ENCODE measurements at regions not wholly inside any gene's neighbourhood (a gene's known extent, or its start where the extent isn't known, plus 50 kb on each side); places are given as distances from the start of the nearest gene placed in this dataset.

DNA sequence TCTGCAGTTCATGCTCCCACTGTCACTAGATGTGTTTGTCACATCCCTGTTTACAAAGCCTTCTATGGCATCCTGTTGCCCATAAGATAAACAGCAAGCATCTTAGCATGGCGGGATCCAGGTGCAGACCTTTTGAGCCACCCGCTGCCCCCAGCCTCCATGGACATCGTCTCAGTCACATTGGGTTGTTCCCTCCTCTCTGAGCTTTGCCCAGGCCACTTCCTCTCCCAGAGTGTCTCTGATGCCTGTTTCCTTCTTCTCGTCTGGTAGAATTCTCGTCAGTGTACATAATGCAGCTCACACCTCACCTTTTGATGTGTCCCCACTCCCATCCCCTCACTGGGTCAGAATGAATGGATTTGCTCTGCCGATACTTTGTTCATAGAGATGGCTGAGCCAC, 239.0 kb upstream of the APCDD1 start:
- no peaks in the 10 kb centered on the region for H3K36me3 Mint-ChIP-seq (ENCODE audit: low read depth)
- no peak for DNase-seq
- peaks cover 8% of the 10 kb centered on the region for H3K4me1 Mint-ChIP-seq
- ChIA-PET POLR2A (no interaction called here), CTCF (no interaction called here)
- no peak overlapping the region for H3K4me3 Mint-ChIP-seq
- H3K27me3 Mint-ChIP-seq: peaks cover 8% of the 10 kb centered on the region
- no peak overlapping the region for H3K27ac Mint-ChIP-seq
- no peaks in the 10 kb centered on the region for H3K9me3 Mint-ChIP-seq

DNA sequence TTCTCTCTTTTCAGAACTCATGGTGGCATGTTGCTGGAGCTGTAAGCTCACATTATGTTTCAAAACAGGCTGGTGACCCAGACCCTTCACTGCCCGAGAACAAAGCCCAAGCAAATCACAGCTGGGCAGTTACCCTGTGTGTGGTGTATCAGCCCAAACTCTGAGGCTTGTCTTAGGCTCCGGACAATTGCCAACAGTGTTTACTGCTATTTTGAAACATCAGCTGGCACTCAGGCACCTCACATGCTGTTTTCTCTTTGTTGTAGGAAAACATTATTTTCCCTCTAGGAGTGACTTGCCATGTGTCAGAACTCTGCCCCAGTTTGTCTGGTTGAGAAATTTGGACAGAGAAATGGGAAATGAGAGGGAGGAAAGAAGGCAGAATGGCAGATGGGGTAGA, 237.6 kb upstream of the APCDD1 start:
- no peak overlapping the region for H3K4me3 Mint-ChIP-seq
- H3K27me3 Mint-ChIP-seq: peaks cover 8% of the 10 kb centered on the region
- H3K36me3 Mint-ChIP-seq (ENCODE audit: low read depth): no peaks in the 10 kb centered on the region
- peaks cover 8% of the 10 kb centered on the region for H3K4me1 Mint-ChIP-seq
- H3K27ac Mint-ChIP-seq: no peak overlapping the region
- POLR2A ChIA-PET: no interaction called here
- CTCF ChIA-PET: no interaction called here
- H3K9me3 Mint-ChIP-seq: no peaks in the 10 kb centered on the region
- DNase-seq: no peak

DNA sequence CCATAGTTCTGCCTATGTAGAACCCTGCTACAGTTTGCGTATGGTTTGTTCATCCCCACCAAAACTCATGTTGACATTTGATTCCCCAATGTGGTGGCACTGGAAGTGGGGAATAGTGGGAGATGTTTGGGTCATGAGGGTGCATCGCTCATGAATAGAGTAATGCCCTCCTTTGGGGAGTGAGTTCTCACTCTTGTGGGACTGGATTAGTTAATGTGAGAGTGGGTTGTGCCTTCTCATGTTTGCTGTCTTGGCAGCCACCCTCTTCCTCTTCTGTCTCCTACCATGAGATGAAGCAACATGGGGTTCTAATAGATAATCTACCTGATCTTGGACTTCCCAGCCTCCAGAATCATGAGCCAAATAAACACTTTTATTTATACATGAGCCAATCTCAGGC, 237.2 kb upstream of the APCDD1 start:
- no peak overlapping the region for H3K27ac Mint-ChIP-seq
- peaks cover 8% of the 10 kb centered on the region for H3K4me1 Mint-ChIP-seq
- peaks cover 8% of the 10 kb centered on the region for H3K27me3 Mint-ChIP-seq
- no peaks in the 10 kb centered on the region for H3K9me3 Mint-ChIP-seq
- no peak overlapping the region for H3K4me3 Mint-ChIP-seq
- CTCF ChIA-PET: no interaction called here
- DNase-seq: no peak
- POLR2A ChIA-PET: no interaction called here
- H3K36me3 Mint-ChIP-seq (ENCODE audit: low read depth): no peaks in the 10 kb centered on the region

DNA sequence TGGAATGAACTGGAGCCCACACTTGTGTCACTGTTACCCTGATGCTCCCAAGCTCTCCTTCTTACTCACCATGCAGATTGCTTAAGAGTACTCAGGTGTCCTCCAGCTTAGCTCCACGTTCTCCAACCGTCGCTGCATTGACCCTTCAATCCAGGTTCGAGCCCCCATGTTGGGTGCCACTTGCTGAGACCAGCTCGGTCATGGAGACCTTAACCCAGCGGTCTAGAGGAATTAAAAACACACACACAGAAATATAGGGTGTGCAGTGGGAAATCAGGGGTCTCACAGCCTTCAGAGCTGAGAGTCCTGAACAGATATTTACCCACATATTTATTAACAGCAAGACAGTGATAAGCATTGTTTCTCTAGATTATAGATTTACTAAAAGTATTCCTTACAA, 229.1 kb upstream of the APCDD1 start:
- Mint-ChIP-seq H3K27ac (no peak overlapping the region), H3K9me3 (peaks cover 5% of the 10 kb centered on the region), H3K4me1 (no peaks in the 10 kb centered on the region), H3K36me3 (ENCODE audit: low read depth) (no peaks in the 10 kb centered on the region), H3K4me3 (no peak overlapping the region), H3K27me3 (peaks cover 2% of the 10 kb centered on the region)
- POLR2A ChIA-PET: no interaction called here
- CTCF ChIA-PET: no interaction called here
- no peak for DNase-seq

DNA sequence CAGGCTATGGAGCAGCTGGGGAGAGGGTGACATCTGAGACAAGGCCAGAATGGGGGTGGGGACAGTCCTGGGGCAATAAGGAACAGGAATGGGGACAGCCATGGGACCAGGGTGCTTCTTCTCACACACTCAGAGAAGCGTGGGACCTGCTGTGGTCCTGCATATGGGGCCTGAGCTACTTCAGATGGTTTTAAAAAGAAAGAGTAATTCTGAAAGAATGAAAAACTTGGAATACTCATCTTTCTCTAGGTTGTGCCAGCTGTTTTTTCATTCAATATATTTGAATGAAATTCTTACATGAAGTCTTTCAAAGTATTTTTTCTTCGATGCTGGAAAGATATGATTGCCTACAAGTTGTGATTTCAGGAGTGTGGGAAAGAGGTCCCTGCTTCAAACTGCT, 227.5 kb upstream of the APCDD1 start:
- CTCF ChIA-PET: no interaction called here
- peaks cover 7% of the 10 kb centered on the region for H3K9me3 Mint-ChIP-seq
- H3K27me3 Mint-ChIP-seq: no peaks in the 10 kb centered on the region
- H3K4me1 Mint-ChIP-seq: no peaks in the 10 kb centered on the region
- no peak overlapping the region for H3K27ac Mint-ChIP-seq
- POLR2A ChIA-PET: no interaction called here
- DNase-seq: no peak
- no peak overlapping the region for H3K4me3 Mint-ChIP-seq
- H3K36me3 Mint-ChIP-seq (ENCODE audit: low read depth): no peaks in the 10 kb centered on the region

DNA sequence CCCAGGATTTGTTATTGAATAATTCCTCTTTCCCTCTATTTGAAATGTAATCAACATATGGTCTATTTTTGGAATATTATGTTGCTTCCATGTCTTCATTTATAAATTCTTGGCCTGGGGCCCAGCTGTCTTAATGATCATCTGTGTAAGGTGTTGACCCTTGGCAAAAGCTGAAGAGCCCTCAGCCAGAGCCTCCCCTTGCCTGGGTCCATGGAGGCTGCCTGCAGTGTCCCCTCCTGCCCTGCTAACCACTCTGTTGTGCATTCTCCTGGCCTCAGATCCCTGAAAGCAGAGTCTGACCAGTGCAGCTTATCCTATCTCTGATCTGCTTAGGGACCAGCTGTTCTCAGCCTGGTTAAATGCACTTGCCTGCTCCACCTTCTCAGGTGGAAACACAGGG, 226.1 kb upstream of the APCDD1 start:
- H3K27me3 Mint-ChIP-seq: no peaks in the 10 kb centered on the region
- H3K27ac Mint-ChIP-seq: no peak overlapping the region
- H3K4me1 Mint-ChIP-seq: no peaks in the 10 kb centered on the region
- DNase-seq: no peak
- peaks cover 7% of the 10 kb centered on the region for H3K9me3 Mint-ChIP-seq
- H3K36me3 Mint-ChIP-seq (ENCODE audit: low read depth): no peaks in the 10 kb centered on the region
- no peak overlapping the region for H3K4me3 Mint-ChIP-seq
- ChIA-PET POLR2A (no interaction called here), CTCF (no interaction called here)

DNA sequence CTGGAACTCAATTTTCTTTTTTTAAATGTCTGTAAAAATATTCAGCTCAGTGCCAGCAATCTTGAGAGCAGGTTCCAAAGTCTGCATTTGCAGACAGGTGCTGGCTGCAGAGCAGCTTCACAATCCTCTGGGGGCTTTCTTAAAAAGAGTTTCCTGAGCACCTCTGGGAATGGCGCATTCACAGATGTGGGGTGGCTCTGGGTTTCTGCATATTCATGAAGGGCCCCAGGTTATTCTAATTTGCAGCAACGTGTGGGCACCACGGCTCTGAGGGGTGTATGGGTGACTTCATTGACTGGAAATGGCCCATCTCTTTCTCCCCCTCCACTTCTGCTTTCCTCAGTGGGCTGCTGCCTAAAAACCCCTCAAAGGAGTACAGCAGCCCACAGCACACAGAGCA, 225.0 kb upstream of the APCDD1 start:
- no peak for DNase-seq
- POLR2A ChIA-PET: no interaction called here
- Mint-ChIP-seq H3K4me3 (no peak overlapping the region), H3K36me3 (ENCODE audit: low read depth) (no peaks in the 10 kb centered on the region), H3K27ac (no peak overlapping the region), H3K27me3 (no peaks in the 10 kb centered on the region), H3K4me1 (no peaks in the 10 kb centered on the region), H3K9me3 (peaks cover 7% of the 10 kb centered on the region)
- CTCF ChIA-PET: no interaction called here

DNA sequence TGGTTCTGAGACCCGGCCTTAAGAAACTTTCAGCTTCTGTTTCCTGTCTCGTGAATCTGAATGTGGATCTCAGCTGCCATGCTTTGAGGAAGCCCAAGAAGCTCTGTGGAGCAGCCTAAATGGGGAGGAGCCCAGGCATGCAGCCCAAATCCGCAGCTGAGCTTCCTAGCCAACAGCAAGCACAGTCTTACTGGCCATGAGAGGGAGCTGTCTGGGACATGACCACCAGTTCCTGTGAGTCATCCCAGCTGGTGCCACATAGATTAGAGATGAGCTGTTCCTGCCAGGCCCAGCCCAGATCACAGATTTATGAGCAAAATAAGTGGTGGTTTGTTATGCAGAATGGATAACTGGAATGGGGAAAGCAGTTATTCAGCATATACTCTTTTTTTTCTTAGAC, 224.4 kb upstream of the APCDD1 start:
- no peak for DNase-seq
- no peak overlapping the region for H3K4me3 Mint-ChIP-seq
- no peaks in the 10 kb centered on the region for H3K4me1 Mint-ChIP-seq
- H3K27me3 Mint-ChIP-seq: no peaks in the 10 kb centered on the region
- ChIA-PET CTCF (no interaction called here), POLR2A (no interaction called here)
- peaks cover 7% of the 10 kb centered on the region for H3K9me3 Mint-ChIP-seq
- H3K36me3 Mint-ChIP-seq (ENCODE audit: low read depth): no peaks in the 10 kb centered on the region
- H3K27ac Mint-ChIP-seq: no peak overlapping the region

DNA sequence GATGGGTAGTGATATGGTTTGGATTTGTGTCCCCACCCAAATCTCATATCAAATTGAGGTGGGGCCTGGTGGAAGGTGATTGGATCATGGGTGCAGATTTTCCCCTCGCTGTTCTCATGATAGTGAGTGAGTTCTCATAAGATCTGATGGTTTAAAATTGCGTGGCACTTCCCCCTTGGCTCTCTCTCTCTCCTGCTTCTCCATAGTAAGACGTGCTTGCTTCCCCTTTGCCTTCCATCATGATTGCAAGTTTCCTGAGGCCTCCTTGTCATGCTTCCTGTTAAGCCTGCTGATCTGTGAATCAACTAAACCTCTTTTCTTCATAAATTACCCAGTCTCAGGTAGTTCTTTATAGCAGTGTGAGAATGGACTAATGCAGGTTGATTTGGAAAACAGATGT, 223.2 kb upstream of the APCDD1 start:
- POLR2A ChIA-PET: no interaction called here
- H3K4me3 Mint-ChIP-seq: no peak overlapping the region
- no peak for DNase-seq
- H3K36me3 Mint-ChIP-seq (ENCODE audit: low read depth): no peaks in the 10 kb centered on the region
- peaks cover 3% of the 10 kb centered on the region for H3K9me3 Mint-ChIP-seq
- H3K4me1 Mint-ChIP-seq: no peaks in the 10 kb centered on the region
- CTCF ChIA-PET: no interaction called here
- H3K27ac Mint-ChIP-seq: no peak overlapping the region
- no peaks in the 10 kb centered on the region for H3K27me3 Mint-ChIP-seq

DNA sequence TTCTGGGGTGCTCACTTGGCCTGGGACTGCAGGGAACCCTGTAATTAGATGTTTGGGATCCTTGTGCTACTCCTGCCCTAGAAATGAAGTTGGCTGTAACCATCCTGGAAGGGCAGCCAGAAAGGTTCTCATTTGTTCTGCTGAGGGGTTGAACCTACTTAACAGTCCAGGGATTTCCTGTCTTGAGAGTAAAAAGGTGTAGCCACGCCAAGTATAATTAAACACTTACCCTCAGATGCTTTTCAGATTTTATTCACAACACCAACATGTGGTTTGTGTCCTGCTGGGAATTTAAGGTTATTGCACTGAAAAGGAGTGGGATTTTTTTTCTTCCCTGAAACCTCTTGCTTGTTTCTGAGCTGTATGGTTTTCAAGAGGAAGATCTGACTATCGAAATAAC, 222.4 kb upstream of the APCDD1 start:
- CTCF ChIA-PET: no interaction called here
- Mint-ChIP-seq H3K4me1 (no peaks in the 10 kb centered on the region), H3K27me3 (no peaks in the 10 kb centered on the region), H3K4me3 (no peak overlapping the region), H3K36me3 (ENCODE audit: low read depth) (no peaks in the 10 kb centered on the region), H3K9me3 (peaks cover 2% of the 10 kb centered on the region), H3K27ac (no peak overlapping the region)
- no peak for DNase-seq
- POLR2A ChIA-PET: no interaction called here

DNA sequence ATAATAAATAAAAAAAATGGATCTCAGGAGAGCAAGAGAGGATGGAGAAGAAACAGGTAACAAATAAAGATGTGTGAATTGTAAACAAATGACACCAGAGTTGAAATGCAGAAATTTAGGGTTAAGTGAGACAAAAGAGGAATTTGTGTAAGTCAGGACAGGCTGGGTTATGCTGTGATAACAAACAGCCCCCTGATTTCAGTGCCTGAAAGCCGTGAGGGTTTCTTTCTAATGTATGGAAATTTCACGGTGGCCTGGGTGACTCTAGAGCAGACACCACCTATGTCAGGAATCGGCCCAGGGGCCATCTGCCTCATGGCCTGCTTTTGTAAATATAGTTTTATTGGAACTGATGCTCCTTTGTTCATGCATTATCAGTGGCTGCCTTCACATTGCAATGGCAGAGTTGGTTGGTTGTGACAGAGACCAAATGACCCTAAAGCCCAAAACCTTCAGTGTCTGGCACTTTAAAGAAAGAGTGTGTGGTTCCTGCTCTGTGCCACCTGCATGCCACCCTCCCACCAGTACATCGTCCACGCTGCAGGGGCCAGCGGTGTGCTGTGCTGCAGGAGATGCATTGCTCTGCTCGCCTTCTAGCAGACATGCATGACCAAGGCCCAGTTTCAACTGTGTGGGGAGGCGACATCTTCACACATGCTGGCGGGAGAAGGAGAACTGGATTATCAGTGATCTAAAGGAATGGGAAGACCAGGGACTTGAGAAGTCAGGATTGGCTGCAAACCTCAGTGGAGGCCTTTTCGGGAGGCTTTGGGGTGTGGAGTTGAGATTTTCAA, 221.2 kb upstream of the APCDD1 start:
- Mint-ChIP-seq H3K27ac (no peak overlapping the region), H3K27me3 (no peaks in the 10 kb centered on the region), H3K4me3 (no peak overlapping the region), H3K4me1 (no peaks in the 10 kb centered on the region), H3K36me3 (ENCODE audit: low read depth) (no peaks in the 10 kb centered on the region), H3K9me3 (peaks cover 2% of the 10 kb centered on the region)
- DNase-seq: no peak
- CTCF ChIA-PET: interaction anchor here (0.6 kb wide), 1 partner anchor 976 kb away, joined by 3 read pairs; no protein-coding TSS in a partner anchor
- POLR2A ChIA-PET: no interaction called here

DNA sequence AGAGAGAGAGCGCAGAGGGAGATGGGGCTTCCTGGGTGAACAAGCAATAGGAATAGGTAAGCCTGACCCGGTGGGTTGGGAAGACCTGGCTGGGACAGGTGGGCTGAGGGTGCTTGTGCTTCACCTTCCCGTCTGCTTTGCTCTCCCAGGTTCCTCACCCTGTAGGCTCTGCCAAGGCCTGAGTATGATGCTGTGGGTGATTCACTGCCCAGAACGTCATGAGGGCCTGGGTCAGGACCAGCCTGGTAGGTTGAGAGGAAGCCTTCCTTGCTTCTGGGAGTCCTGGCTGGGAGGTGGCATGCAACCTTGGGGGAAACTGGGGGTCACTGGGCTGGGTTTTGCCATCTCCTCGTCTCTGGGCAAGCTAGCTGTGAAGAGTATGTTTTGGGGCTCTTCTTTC, 220.2 kb upstream of the APCDD1 start:
- Mint-ChIP-seq H3K4me3 (no peak overlapping the region), H3K9me3 (peaks cover 2% of the 10 kb centered on the region), H3K27ac (no peak overlapping the region), H3K36me3 (ENCODE audit: low read depth) (no peaks in the 10 kb centered on the region), H3K4me1 (no peaks in the 10 kb centered on the region), H3K27me3 (no peaks in the 10 kb centered on the region)
- ChIA-PET POLR2A (no interaction called here), CTCF (interaction anchor here (0.6 kb wide), 1 partner anchor 975 kb away, joined by 3 read pairs; no protein-coding TSS in a partner anchor)
- no peak for DNase-seq

DNA sequence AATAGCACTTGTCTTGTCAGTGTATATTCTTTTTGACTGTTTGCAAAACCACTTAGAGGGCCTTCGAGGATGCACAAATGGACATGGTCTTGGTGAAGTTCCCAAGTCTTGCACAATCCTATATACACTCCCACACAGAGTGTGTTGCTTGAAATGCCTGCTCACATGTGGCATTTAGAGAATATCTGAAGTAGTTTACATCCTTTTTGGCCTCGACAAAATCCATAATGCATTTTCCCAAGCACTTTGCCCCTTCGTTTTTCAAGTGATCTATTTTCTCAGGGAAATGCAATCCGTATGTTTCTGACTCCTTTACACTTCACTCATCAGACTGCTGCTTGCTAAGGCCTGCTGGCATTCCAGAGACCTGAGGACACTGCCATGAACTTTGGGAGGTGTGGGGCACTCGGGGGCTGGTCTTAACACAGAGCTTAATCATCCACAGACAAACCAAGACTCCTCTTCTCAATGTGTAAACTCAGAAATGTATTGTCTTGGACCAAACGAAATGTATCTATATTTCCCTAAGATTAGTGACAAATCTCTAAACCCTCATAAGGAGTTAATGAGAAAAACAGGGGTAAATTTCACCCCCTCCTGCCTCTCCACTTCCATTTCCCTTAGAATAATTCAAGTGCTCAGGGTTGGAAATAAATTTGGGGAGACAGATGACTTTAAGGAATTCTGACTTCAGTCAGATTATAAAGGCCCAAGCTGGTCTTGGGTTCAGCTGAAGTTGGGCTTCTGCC, 219.3 kb upstream of the APCDD1 start:
- H3K9me3 Mint-ChIP-seq: peaks cover 2% of the 10 kb centered on the region
- no peaks in the 10 kb centered on the region for H3K4me1 Mint-ChIP-seq
- no peak overlapping the region for H3K4me3 Mint-ChIP-seq
- POLR2A ChIA-PET: no interaction called here
- CTCF ChIA-PET: no interaction called here
- no peak for DNase-seq
- no peaks in the 10 kb centered on the region for H3K36me3 Mint-ChIP-seq (ENCODE audit: low read depth)
- no peak overlapping the region for H3K27ac Mint-ChIP-seq
- no peaks in the 10 kb centered on the region for H3K27me3 Mint-ChIP-seq

DNA sequence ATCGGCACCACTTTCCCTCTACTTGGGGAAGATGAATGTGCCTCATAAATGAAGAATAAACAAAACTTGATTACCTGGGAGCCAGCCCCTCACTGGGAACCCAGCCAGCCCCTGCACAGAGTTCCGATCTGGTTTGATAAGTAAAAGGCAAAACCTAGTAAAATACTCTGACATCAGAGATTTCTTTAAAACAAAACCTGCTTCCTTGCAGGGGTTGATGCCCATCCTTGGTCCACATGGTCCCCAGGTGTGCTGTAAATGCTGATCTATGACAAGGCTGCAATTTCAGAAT, 218.8 kb upstream of the APCDD1 start:
- no peak overlapping the region for H3K4me3 Mint-ChIP-seq
- H3K27ac Mint-ChIP-seq: no peak overlapping the region
- ChIA-PET CTCF (no interaction called here), POLR2A (no interaction called here)
- H3K36me3 Mint-ChIP-seq (ENCODE audit: low read depth): no peaks in the 10 kb centered on the region
- no peaks in the 10 kb centered on the region for H3K27me3 Mint-ChIP-seq
- DNase-seq: no peak
- no peaks in the 10 kb centered on the region for H3K4me1 Mint-ChIP-seq
- H3K9me3 Mint-ChIP-seq: peaks cover 2% of the 10 kb centered on the region
